HL-60 (cell line): ENCODE measurements at regions not wholly inside any gene's neighbourhood (a gene's known extent, or its start where the extent isn't known, plus 50 kb on each side); places are given as distances from the start of the nearest gene placed in this dataset.

ENCODE experiments used
- DNase-seq, 2 experiments: peaks; one replicate each; pipeline ENCODE4 v3.0.0-alpha.2; 2010 to 2020; ENCODE audit warnings: low read depth in 1 of 2, low spot score in 1 of 2
- H3K27ac ChIP-seq: fragments of 250-450 bp; sonication (Bioruptor Pico); replicated peaks from 2 replicates; pipeline ENCODE4 v1.5.1; 2020; ENCODE audit warnings: mild to moderate bottlenecking, moderate library complexity
- H3K27me3 ChIP-seq: fragments of 250-450 bp; sonication (Bioruptor Pico); 2 replicates; pipeline ENCODE4 v1.5.1; 2021; ENCODE audit warnings: mild to moderate bottlenecking, moderate library complexity; ENCODE audit not compliant: insufficient read depth, poor library complexity, severe bottlenecking
- H3K4me3 ChIP-seq: replicated peaks from 2 replicates; pipeline ENCODE4 v1.5.1; 2011; ENCODE audit warnings: mild to moderate bottlenecking, control low read depth, low read length; ENCODE audit not compliant: insufficient read depth
- GABPA ChIP-seq: IDR thresholded peaks from 2 replicates; pipeline ENCODE4 v1.6.1; 2012; ENCODE audit warnings: low read depth
- POLR2AphosphoS5 ChIP-seq: IDR thresholded peaks from 2 replicates; pipeline ENCODE4 v1.6.1; 2012; ENCODE audit warnings: low read depth
- REST ChIP-seq: IDR thresholded peaks from 2 replicates; pipeline ENCODE4 v1.6.1; 2012; ENCODE audit warnings: low read depth; ENCODE audit not compliant: insufficient replicate concordance
- SPI1 ChIP-seq: IDR thresholded peaks from 2 replicates; pipeline ENCODE4 v1.6.1; 2012; ENCODE audit warnings: low read depth, mild to moderate bottlenecking, borderline replicate concordance
- TF ChIP-seq, protein P1 (sequence below): IDR thresholded peaks from one replicate; pipeline ENCODE4 v1.5.1; 2011; ENCODE audit warnings: low read length, control low read depth, inconsistent platforms; ENCODE audit not compliant: insufficient read depth

GRCh38 chrX:125089761-125090445 lies 229.8 kb upstream of the TEX13C start:
- H3K27me3 ChIP-seq: no peaks in the 10 kb centered on the region
- H3K27ac ChIP-seq: no peak overlapping the region
- TF ChIP-seq REST (no peak), SPI1 (no peak), POLR2AphosphoS5 (no peak)
- H3K4me3 ChIP-seq: no peak overlapping the region
- DNase-seq: no peak

GRCh38 chrX:125093852-125094251 lies 225.8 kb upstream of the TEX13C start:
- H3K27ac ChIP-seq: no peak overlapping the region
- H3K27me3 ChIP-seq: no peaks in the 10 kb centered on the region
- no peak for DNase-seq
- no peak overlapping the region for H3K4me3 ChIP-seq
- no peak for TF ChIP-seq POLR2AphosphoS5
- no peak for TF ChIP-seq SPI1
- TF ChIP-seq REST: no peak
- TF ChIP-seq, protein P1, sequence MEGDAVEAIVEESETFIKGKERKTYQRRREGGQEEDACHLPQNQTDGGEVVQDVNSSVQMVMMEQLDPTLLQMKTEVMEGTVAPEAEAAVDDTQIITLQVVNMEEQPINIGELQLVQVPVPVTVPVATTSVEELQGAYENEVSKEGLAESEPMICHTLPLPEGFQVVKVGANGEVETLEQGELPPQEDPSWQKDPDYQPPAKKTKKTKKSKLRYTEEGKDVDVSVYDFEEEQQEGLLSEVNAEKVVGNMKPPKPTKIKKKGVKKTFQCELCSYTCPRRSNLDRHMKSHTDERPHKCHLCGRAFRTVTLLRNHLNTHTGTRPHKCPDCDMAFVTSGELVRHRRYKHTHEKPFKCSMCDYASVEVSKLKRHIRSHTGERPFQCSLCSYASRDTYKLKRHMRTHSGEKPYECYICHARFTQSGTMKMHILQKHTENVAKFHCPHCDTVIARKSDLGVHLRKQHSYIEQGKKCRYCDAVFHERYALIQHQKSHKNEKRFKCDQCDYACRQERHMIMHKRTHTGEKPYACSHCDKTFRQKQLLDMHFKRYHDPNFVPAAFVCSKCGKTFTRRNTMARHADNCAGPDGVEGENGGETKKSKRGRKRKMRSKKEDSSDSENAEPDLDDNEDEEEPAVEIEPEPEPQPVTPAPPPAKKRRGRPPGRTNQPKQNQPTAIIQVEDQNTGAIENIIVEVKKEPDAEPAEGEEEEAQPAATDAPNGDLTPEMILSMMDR: no peak
- TF ChIP-seq GABPA: no peak

DNA sequence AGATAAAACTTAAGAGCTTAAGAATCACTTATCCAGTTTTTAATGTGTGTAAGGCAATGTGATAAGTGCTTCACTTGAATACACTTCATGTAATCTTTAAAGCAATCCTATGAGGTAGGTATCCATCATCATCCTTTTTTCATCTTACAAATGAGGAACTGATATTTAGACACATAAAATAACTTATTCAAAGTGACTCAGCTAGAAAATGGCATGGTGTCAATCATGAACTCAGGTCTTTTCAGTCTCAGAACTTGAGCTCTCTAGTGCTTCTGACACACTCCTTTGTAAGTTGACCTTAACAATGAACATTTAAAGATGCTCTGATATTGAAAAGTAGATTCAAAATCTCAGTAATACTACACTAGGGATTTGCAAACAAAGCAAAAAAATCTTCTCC lies 224.8 kb upstream of the TEX13C start:
- H3K27me3 ChIP-seq: no peaks in the 10 kb centered on the region
- no peak for TF ChIP-seq POLR2AphosphoS5
- TF ChIP-seq SPI1: no peak
- no peak for TF ChIP-seq REST
- no peak for TF ChIP-seq GABPA
- TF ChIP-seq, protein P1: no peak
- H3K4me3 ChIP-seq: no peak overlapping the region
- no peak overlapping the region for H3K27ac ChIP-seq
- DNase-seq: no peak
